ENCODE measurements at regions not wholly inside any gene's neighbourhood (a gene's known extent, or its start where the extent isn't known, plus 50 kb on each side); places are given as distances from the start of the nearest gene placed in this dataset.
"Not testable (repeated sequence)": the region's sequence is repeated elsewhere in the genome, so short reads cannot be mapped to it uniquely, and the experiment has no call there.

- Mint-ChIP-seq H3K36me3 (ENCODE audit: low read depth) (no peaks in the 10 kb centered on the region), H3K9me3 (no peaks in the 10 kb centered on the region), H3K4me3 (no peak overlapping the region), H3K27ac (no peak overlapping the region), H3K4me1 (peaks cover 4% of the 10 kb centered on the region), H3K27me3 (peaks cover 20% of the 10 kb centered on the region)
- CTCF ChIA-PET, result interaction anchor here (1.1 kb wide), 1 partner anchor 11 kb away, joined by 3 read pairs; no protein-coding TSS in a partner anchor
- no peak for DNase-seq
- POLR2A ChIA-PET, result no interaction called here
Measured at GRCh38 chr4:3869174-3869572, 103.0 kb downstream of the ADRA2C start.

DNA sequence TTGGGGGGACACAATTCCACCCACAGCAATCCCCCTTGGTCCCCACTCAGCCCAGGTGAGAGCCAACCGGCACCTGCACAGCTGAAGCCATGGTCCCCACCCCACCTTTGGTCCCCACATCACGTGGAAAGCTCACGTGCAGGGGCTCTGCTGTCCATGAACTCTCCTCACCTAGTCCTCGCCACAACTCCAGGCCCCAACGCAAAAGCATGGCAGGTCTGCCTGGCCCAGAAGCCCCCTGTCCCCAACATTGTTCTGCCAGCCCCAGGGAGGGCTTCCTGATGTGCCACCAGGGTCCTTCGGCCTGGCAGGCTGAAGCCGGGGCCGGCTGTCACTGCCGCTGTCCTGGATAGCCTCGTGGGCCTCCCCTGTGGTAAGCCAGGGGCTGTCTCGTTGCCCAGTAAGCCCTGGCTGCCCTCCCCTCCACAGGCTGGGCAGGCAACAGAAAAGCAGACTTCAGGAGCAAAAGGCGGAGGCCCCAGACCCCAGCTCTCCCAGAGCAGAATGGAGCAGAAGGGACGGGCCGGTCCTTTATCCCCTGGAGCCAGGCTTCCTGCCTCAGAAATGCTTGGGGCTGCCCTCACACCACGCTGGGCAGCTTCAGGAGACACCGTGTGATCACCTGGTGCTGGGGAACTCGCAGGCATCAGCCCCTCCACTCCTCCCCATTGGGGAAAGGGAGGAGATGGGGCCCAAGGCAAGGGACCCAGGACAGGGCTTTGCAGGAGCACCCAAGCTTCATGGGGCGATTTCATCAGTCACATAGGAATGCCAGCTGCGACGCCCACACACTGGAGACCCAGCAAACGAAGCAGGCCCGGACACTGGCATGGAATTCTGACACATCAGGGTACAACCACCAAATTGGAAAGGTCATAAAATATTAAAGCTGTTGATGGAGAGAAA lies 103.7 kb downstream of the ADRA2C start:
- ChIA-PET CTCF (interaction anchor here (1.1 kb wide), 1 partner anchor 11 kb away, joined by 3 read pairs; no protein-coding TSS in a partner anchor), POLR2A (no interaction called here)
- H3K27ac Mint-ChIP-seq, result no peak overlapping the region
- no peaks in the 10 kb centered on the region for H3K9me3 Mint-ChIP-seq
- peaks cover 20% of the 10 kb centered on the region for H3K27me3 Mint-ChIP-seq
- H3K4me1 Mint-ChIP-seq, result peaks cover 4% of the 10 kb centered on the region
- H3K36me3 Mint-ChIP-seq (ENCODE audit: low read depth), result no peaks in the 10 kb centered on the region
- DNase-seq, result no peak
- H3K4me3 Mint-ChIP-seq, result no peak overlapping the region

GRCh38 chr4:3870567-3870962 lies 104.4 kb downstream of the ADRA2C start:
- ChIA-PET POLR2A (no interaction called here), CTCF (no interaction called here)
- H3K27ac Mint-ChIP-seq, result no peak overlapping the region
- no peak overlapping the region for H3K4me3 Mint-ChIP-seq
- no peaks in the 10 kb centered on the region for H3K9me3 Mint-ChIP-seq
- H3K4me1 Mint-ChIP-seq, result peaks cover 4% of the 10 kb centered on the region
- H3K36me3 Mint-ChIP-seq (ENCODE audit: low read depth), result no peaks in the 10 kb centered on the region
- peaks cover 20% of the 10 kb centered on the region for H3K27me3 Mint-ChIP-seq
- DNase-seq, result no peak

DNA sequence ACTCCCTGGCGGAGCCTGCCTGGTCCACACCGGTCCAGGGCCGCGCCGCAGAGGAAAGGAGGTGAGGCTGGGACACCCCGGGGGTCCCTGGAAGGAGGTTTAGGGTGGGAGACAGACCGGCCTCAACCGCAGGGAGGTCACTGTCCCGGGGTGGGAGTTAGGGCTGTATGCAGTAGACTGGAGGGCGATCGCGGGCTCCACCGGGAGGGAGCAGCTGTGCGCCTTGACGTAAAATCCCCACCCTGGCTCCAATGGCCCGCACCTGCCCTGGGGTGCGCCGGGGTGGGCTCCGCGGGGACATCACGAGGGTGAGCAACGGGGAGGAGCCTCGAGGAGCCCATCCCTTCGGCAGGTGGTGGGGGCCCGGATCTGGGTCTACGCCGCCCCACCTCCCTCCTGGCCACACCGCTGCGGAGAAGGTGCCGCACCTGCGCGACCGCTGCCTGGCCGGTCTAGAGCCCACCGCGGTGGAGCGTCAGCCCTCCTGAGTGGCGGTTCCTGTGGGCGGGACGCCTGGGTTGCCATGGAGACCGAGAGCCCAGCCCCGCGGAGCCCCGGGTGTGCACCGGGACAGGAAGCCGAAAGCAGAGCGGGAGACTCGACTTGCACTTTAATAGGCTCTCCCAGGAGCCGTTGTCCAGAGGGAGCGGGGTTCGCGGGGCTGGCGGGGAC lies 105.1 kb downstream of the ADRA2C start:
- peak; percentile 19 for DNase-seq
- Mint-ChIP-seq H3K36me3 (ENCODE audit: low read depth) (no peaks in the 10 kb centered on the region), H3K9me3 (no peaks in the 10 kb centered on the region), H3K27ac (no peak overlapping the region), H3K4me1 (peaks cover 4% of the 10 kb centered on the region), H3K27me3 (peaks cover 20% of the 10 kb centered on the region), H3K4me3 (no peak overlapping the region)
- CTCF ChIA-PET, result no interaction called here
- POLR2A ChIA-PET, result no interaction called here

GRCh38 chr4:3871881-3872833 lies 106.0 kb downstream of the ADRA2C start:
- H3K9me3 Mint-ChIP-seq, result no peaks in the 10 kb centered on the region
- ChIA-PET CTCF (no interaction called here), POLR2A (no interaction called here)
- H3K27me3 Mint-ChIP-seq, result peaks cover 20% of the 10 kb centered on the region
- no peaks in the 10 kb centered on the region for H3K36me3 Mint-ChIP-seq (ENCODE audit: low read depth)
- no peak overlapping the region for H3K27ac Mint-ChIP-seq
- H3K4me1 Mint-ChIP-seq, result peaks cover 4% of the 10 kb centered on the region
- no peak for DNase-seq
- H3K4me3 Mint-ChIP-seq, result no peak overlapping the region

DNA sequence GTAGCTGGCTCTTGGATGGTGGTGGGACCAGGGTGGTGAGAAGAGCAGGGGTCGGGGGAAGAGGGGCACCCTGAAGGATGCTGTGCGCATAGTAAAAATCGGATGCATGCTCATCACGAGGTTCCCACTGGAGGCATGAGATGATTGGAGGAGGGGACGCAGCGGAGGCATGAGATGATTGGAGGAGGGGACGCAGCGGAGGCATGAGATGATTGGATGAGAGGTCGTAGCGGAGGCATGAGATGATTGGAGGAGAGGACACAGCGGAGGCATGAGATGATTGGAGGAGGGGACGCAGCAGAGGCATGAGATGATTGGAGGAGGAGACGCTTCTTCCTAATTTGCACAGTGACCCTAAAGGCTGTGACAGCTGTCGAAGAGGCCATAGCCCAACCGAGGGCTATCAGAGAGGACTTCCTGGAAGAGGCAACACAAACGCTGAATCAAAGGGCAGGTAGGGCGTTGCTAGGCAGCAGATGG lies 106.7 kb downstream of the ADRA2C start:
- ChIA-PET POLR2A (no interaction called here), CTCF (no interaction called here)
- Mint-ChIP-seq H3K4me3 (no peak overlapping the region), H3K4me1 (peaks cover 4% of the 10 kb centered on the region), H3K27ac (peak overlapping the region; percentile 66), H3K36me3 (ENCODE audit: low read depth) (peaks cover 3% of the 10 kb centered on the region), H3K9me3 (peaks cover 6% of the 10 kb centered on the region), H3K27me3 (peaks cover 25% of the 10 kb centered on the region)
- no peak for DNase-seq

GRCh38 chr4:3873408-3874027 lies 107.3 kb downstream of the ADRA2C start:
- peaks cover 4% of the 10 kb centered on the region for H3K36me3 Mint-ChIP-seq (ENCODE audit: low read depth)
- ChIA-PET CTCF (no interaction called here), POLR2A (no interaction called here)
- no peak for DNase-seq
- peaks cover 13% of the 10 kb centered on the region for H3K9me3 Mint-ChIP-seq
- no peak overlapping the region for H3K4me3 Mint-ChIP-seq
- peaks cover 31% of the 10 kb centered on the region for H3K27me3 Mint-ChIP-seq
- peaks cover 4% of the 10 kb centered on the region for H3K4me1 Mint-ChIP-seq
- no peak overlapping the region for H3K27ac Mint-ChIP-seq

GRCh38 chr4:3874028-3874415 lies 107.8 kb downstream of the ADRA2C start:
- Mint-ChIP-seq H3K9me3 (peaks cover 13% of the 10 kb centered on the region), H3K27me3 (peaks cover 36% of the 10 kb centered on the region)
- CTCF ChIA-PET, result no interaction called here

DNA sequence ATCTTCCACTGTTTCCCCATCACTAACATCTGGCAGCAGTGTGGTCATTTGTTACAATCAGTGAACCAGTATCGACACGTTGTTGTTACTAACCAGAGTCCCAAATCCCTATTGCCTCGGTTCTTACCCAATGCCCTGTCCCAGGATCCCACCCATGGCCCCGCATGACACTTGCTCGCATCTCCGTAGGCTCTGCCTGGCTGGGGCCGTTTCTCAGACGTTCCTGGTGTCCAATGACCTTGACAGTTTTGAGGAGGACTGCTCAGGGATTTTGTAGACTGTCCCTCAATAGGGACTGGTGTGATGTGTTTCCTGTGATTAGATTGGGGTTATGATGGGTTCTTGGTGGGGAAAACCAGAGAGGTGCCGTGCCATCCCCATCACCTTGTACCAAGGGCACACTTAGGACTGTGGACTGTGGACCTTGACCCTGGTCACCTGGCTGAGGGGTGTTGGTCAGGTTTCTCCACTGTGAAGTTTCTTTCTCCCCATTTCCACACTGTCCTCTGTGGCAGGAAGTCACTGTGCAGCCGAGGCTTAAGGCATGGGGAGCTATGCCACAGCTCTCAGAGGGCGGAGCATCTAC lies 108.4 kb downstream of the ADRA2C start:
- DNase-seq, result no peak
- ChIA-PET CTCF (no interaction called here), POLR2A (no interaction called here)
- H3K4me3 Mint-ChIP-seq, result no peak overlapping the region
- no peak overlapping the region for H3K27ac Mint-ChIP-seq
- peaks cover 12% of the 10 kb centered on the region for H3K4me1 Mint-ChIP-seq
- peaks cover 42% of the 10 kb centered on the region for H3K27me3 Mint-ChIP-seq
- peaks cover 4% of the 10 kb centered on the region for H3K36me3 Mint-ChIP-seq (ENCODE audit: low read depth)
- peaks cover 13% of the 10 kb centered on the region for H3K9me3 Mint-ChIP-seq

More at GRCh38 chr4:3874028-3874415, 107.8 kb downstream of the ADRA2C start:
- no peak for DNase-seq
- POLR2A ChIA-PET, result no interaction called here
- no peak overlapping the region for H3K27ac Mint-ChIP-seq
- no peak overlapping the region for H3K4me3 Mint-ChIP-seq
- H3K36me3 Mint-ChIP-seq (ENCODE audit: low read depth), result peaks cover 4% of the 10 kb centered on the region
- H3K4me1 Mint-ChIP-seq, result peaks cover 7% of the 10 kb centered on the region

DNA sequence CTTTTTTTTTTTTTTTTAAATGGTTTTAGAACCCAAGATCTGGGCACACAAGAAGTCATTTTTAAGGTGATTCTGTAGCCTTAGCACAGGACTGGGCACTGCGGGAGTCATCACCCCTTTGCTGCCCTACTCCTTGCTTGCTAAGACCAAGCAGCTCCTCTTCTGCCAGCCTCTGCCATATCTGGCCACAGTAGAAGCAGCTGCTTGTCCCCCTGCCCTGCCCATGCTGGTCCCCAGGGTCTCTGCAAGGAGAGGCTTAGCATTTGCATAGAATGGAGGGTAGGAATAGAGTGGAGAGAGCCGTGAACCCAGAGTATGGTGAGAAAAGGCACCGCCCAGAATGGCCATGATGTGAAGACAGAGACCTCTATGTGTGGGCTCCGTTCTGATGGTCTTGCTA lies 109.3 kb downstream of the ADRA2C start:
- H3K27me3 Mint-ChIP-seq, result peaks cover 43% of the 10 kb centered on the region
- H3K4me3 Mint-ChIP-seq, result no peak overlapping the region
- POLR2A ChIA-PET, result no interaction called here
- peaks cover 13% of the 10 kb centered on the region for H3K9me3 Mint-ChIP-seq
- H3K27ac Mint-ChIP-seq, result no peak overlapping the region
- CTCF ChIA-PET, result no interaction called here
- peaks cover 4% of the 10 kb centered on the region for H3K36me3 Mint-ChIP-seq (ENCODE audit: low read depth)
- DNase-seq, result no peak
- H3K4me1 Mint-ChIP-seq, result peaks cover 15% of the 10 kb centered on the region

DNA sequence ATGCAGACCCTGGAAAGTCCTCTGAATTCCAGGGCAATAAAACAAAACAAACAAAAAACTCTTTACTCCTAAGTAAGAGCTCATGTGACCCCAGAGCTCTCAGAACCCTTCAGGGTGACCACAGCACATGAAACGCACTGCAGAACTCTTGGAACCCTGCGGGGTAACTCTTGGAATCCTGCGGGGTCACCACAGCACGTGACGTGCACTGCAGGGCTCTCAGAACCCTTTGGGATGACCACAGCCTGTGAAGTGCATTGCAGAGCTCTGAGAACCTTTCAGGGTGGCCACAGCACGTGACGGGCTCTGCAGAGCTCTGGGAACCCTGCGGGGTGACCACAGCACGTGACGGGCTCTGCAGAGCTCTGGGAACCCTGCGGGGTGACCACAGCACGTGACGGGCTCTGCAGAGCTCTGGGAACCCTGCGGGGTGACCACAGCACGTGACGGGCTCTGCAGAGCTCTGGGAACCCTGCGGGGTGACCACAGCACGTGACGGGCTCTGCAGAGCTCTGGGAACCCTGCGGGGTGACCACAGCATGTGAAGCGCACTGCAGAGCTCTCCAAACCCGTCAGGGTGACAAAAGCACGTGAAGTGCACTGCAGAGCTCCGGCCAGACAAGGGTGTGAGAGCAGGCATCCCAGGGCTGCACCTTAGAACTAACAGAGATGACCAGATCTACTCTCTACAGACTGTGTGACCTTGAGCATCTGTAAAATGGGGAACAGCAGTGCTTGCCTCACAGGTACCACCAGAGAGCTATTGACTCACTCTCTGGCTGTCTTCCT lies 110.1 kb downstream of the ADRA2C start:
- H3K27ac Mint-ChIP-seq; POLR2A ChIA-PET; H3K36me3 Mint-ChIP-seq (ENCODE audit: low read depth); DNase-seq; H3K4me3 Mint-ChIP-seq: not testable (repeated sequence)
- Mint-ChIP-seq H3K27me3 (peaks cover 39% of the 10 kb centered on the region), H3K4me1 (peaks cover 14% of the 10 kb centered on the region), H3K9me3 (peaks cover 13% of the 10 kb centered on the region)
- CTCF ChIA-PET, result interaction anchor here (0.9 kb wide), 1 partner anchor 14 kb away, joined by 3 read pairs; no protein-coding TSS in a partner anchor
